GM10248 (cell line): ENCODE measurements at regions not wholly inside any gene's neighbourhood (a gene's known extent, or its start where the extent isn't known, plus 50 kb on each side); places are given as distances from the start of the nearest gene placed in this dataset.
"Not testable (repeated sequence)": the region's sequence is repeated elsewhere in the genome, so short reads cannot be mapped to it uniquely, and the experiment has no call there.

Experiments
- CTCF ChIA-PET: fragments of 300-600 bp; sonication (Branson Sonifier 250); formaldehyde crosslinking; extraction: SDS; loops from one replicate; lab custom pipeline; 2021; ENCODE audit warnings: antibody characterized with exemption; lab: Yijun Ruan, JAX
- POLR2A ChIA-PET: fragments of 350-650 bp; sonication (Branson Sonifier 250); formaldehyde crosslinking; extraction: SDS; loops from one replicate; lab custom pipeline; 2020; ENCODE audit warnings: antibody characterized with exemption; lab: Yijun Ruan, JAX
- DNase-seq: peaks from one replicate; pipeline ENCODE4 v3.0.0; 2012; ENCODE audit errors: extremely low spot score
- TF ChIP-seq, protein P1 (sequence below): IDR thresholded peaks from 2 replicates; pipeline ENCODE4 v1.5.1; 2012; ENCODE audit warnings: mild to moderate bottlenecking, low read depth; ENCODE audit errors: extremely low read depth, missing control alignments, control extremely low read depth

- no peak for DNase-seq
- CTCF ChIA-PET = interaction anchor here (4.3 to 4.6 kb wide), 2 partner anchors 8 to 44 kb away, joined by 20 to 34 read pairs; no protein-coding TSS in a partner anchor
- POLR2A ChIA-PET = no interaction called here
- TF ChIP-seq, protein P1, sequence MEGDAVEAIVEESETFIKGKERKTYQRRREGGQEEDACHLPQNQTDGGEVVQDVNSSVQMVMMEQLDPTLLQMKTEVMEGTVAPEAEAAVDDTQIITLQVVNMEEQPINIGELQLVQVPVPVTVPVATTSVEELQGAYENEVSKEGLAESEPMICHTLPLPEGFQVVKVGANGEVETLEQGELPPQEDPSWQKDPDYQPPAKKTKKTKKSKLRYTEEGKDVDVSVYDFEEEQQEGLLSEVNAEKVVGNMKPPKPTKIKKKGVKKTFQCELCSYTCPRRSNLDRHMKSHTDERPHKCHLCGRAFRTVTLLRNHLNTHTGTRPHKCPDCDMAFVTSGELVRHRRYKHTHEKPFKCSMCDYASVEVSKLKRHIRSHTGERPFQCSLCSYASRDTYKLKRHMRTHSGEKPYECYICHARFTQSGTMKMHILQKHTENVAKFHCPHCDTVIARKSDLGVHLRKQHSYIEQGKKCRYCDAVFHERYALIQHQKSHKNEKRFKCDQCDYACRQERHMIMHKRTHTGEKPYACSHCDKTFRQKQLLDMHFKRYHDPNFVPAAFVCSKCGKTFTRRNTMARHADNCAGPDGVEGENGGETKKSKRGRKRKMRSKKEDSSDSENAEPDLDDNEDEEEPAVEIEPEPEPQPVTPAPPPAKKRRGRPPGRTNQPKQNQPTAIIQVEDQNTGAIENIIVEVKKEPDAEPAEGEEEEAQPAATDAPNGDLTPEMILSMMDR = no peak
Observed at GRCh38 chr4:141350122-141350905, 129.6 kb downstream of the ZNF330 start.

DNA sequence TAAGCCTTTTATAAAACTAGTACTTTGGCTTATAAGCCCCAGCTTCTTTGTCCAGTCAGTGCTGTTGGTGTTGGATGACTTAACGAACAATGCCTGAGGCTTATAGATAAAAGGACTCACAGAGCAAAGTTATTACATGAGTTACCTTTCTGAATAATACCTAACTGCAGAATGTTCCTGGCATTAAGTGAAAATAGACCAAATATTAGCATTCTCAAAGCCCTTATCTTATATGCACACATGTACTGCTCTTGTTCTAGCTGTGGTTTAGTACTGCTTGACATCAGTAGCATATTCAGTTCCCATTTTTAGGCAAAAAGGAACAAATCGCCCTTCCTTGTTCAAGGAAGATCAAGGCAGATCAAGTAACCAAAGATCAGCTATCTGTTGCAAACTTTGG lies 131.6 kb downstream of the ZNF330 start:
- CTCF ChIA-PET = no interaction called here
- no peak for DNase-seq
- TF ChIP-seq, protein P1 = no peak
- POLR2A ChIA-PET = no interaction called here

DNA sequence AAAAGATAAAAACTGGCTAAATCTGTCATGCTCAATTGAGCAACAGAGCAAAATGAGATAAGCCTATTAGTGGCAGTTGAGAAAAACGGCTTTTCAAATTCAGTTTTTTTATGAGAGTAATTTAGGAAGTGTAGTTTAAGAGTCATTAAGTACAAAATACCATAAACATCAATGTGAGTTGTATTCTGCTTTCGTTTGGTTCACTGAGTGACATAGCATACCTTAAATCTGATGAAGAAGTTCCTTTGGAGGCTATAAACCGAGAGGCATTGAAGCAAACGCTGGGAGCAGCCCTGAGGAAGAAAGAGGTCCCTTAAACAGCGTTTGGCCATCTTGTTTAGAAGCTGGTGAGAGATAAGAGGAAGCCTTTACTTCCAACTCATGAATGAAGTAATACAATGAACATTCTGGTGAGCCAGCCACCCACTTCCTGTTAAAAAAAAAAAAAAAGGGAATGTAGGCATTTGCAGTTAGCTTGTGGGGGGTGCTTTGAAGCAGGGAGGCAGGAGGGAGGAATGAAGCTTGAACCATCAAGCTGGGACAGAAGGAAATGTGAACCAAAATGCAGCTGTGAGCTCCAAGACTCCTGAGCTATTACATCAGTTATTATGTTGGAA lies 132.3 kb downstream of the ZNF330 start:
- POLR2A ChIA-PET = no interaction called here
- TF ChIP-seq, protein P1 = no peak
- no peak for DNase-seq
- CTCF ChIA-PET = interaction anchor here (1.0 kb wide), 2 partner anchors 18 to 50 kb away, joined by 3 to 4 read pairs; no protein-coding TSS in a partner anchor

DNA sequence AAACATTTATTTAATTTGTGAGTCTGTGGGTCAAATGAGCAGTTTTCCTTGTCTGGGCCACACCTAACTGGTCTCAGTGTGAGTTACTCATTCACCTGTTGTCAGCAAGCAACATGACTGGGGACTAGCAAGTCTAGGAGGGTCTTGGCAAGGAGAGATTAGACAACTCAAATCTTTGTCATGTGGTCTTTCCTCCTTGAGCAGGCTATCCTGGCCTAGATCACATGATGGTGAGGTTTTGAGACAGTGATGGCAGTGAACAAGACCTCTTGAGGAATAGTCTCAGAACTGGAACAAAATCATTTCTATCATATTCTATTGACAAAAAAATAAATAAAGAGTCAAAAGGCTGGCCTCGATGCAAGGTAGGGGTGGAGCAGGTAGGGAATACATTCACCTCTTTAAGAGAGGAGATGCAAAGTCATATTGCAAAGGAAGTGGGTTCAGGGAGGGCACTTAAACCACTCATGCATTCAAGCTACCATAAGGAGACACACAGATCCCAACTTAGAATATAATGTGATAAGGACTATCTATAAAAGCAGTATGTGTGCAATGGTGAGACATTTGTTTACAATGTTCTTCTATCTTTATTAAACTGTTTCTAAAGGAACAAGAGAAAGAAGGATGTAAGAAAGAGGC lies 135.7 kb downstream of the ZNF330 start:
- TF ChIP-seq, protein P1 = no peak
- ChIA-PET POLR2A (no interaction called here), CTCF (interaction anchor here (1.2 to 4.4 kb wide), 3 partner anchors 8 to 50 kb away, joined by 3 to 34 read pairs (median 8); no protein-coding TSS in a partner anchor)
- DNase-seq = no peak

DNA sequence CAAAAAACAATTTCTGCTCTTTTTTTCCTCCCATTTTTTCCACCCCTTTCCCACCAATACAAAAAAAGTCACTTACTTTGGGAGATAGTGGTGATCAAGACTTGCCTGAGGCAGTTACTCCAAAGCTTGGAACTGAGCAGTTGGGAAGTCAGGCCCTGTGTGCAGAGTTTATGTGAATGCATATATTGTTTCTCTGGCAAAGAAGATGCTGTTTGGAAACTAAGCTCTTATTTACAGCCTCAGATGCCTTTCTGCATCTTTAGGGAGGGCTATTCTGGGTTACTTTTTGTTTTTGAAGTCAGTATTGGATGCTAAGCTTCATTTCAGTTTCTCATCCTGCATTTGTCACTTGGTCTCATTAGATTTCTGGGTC lies 136.3 kb downstream of the ZNF330 start:
- TF ChIP-seq, protein P1 = no peak
- CTCF ChIA-PET = interaction anchor here (1.2 to 4.4 kb wide), 3 partner anchors 9 to 50 kb away, joined by 3 to 34 read pairs (median 8); no protein-coding TSS in a partner anchor
- POLR2A ChIA-PET = no interaction called here
- DNase-seq = no peak

DNA sequence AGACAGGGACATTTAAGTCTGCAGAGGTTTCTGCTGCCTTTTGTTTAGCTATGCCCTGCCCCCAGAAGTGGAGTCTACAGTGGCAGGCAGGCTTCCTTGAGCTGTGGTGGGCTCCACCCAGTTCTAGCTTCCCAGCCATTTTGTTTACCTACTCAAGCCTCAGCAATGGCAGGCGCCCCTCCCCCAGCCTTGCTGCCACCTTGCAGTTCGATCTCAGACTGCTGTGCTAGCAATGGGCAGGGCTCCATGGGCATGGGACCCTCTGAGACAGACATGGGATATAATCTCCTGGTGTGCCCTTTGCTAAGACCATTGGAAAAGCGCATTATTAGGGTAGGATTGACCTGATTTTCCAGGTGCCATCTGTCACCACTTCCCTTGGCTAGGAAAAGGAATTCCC lies 147.5 kb downstream of the ZNF330 start:
- CTCF ChIA-PET = interaction anchor here (1.3 kb wide), 1 partner anchor 17 kb away, joined by 3 read pairs; no protein-coding TSS in a partner anchor
- POLR2A ChIA-PET, DNase-seq: not testable (repeated sequence)
